Activated B cell treated with CpG ODN at 0.5 μM for 24 hours (primary cell): ENCODE measurements at regions not wholly inside any gene's neighbourhood (a gene's known extent, or its start where the extent isn't known, plus 50 kb on each side); places are given as distances from the start of the nearest gene placed in this dataset.

ENCODE experiments used
- ATAC-seq: fragments of 200-7000 bp; cut with Tn5 transposase; one replicate; pipeline ENCODE4 v1.10.0; 2021; ENCODE audit warnings: low read depth, mild to moderate bottlenecking, moderate library complexity
- CTCF ChIA-PET: fragments of 350-600 bp; sonication (Branson Sonifier 250); formaldehyde crosslinking; loops from one replicate; lab custom pipeline; 2021; ENCODE audit warnings: antibody characterized with exemption; lab: Charles Lee
- POLR2A ChIA-PET: fragments of 350-600 bp; sonication (Branson Sonifier 250); formaldehyde crosslinking; loops from one replicate; lab custom pipeline; 2021; ENCODE audit warnings: antibody characterized with exemption; lab: Charles Lee
- DNase-seq: peaks from one replicate; pipeline ENCODE4 v3.0.0; 2022
- H3K27ac Mint-ChIP-seq: one replicate; pipeline ENCODE4 v1.8.0; 2020; ENCODE audit warnings: mixed read lengths
- H3K27me3 Mint-ChIP-seq: one replicate; pipeline ENCODE4 v1.8.0; 2021; ENCODE audit warnings: mixed read lengths
- H3K36me3 Mint-ChIP-seq: one replicate; pipeline ENCODE4 v1.8.0; 2021; ENCODE audit warnings: low read depth, mixed read lengths
- H3K4me1 Mint-ChIP-seq: one replicate; pipeline ENCODE4 v1.8.0; 2021; ENCODE audit warnings: mixed read lengths
- H3K4me3 Mint-ChIP-seq: one replicate; pipeline ENCODE4 v1.8.0; 2020; ENCODE audit warnings: mild to moderate bottlenecking, mixed read lengths
- H3K9me3 Mint-ChIP-seq: one replicate; pipeline ENCODE4 v1.8.0; 2020; ENCODE audit warnings: mixed read lengths
- CTCF ChIP-seq: fragments of 200-600 bp; IDR thresholded peaks from one replicate; pipeline ENCODE4 v1.8.0; 2022; ENCODE audit warnings: antibody characterized with exemption, mild to moderate bottlenecking
- intact Hi-C: fragments of 100-400 bp; cut with micrococcal nuclease; formaldehyde crosslinking; loops from one replicate; pipeline ENCODE4 v1.15.1; 2024

- ATAC-seq (no peak), DNase-seq (no peak)
- TF ChIP-seq CTCF = no peak
- H3K27me3 Mint-ChIP-seq = peaks cover 3% of the 10 kb centered on the region
- ChIA-PET CTCF (no interaction called here), POLR2A (no interaction called here)
- no peaks in the 10 kb centered on the region for H3K4me1 Mint-ChIP-seq
- no peak overlapping the region for H3K27ac Mint-ChIP-seq
- no peaks in the 10 kb centered on the region for H3K9me3 Mint-ChIP-seq
- H3K4me3 Mint-ChIP-seq = no peak overlapping the region
- H3K36me3 Mint-ChIP-seq = no peaks in the 10 kb centered on the region
- intact Hi-C loops = no loop called here
Observed at GRCh38 chr2:149648282-149649030, 60.9 kb upstream of the MMADHC start.

- ChIA-PET POLR2A (no interaction called here), CTCF (no interaction called here)
- ATAC-seq (no peak), DNase-seq (no peak)
- Mint-ChIP-seq H3K27me3 (peaks cover 3% of the 10 kb centered on the region), H3K4me1 (no peaks in the 10 kb centered on the region), H3K9me3 (no peaks in the 10 kb centered on the region), H3K27ac (no peak overlapping the region), H3K36me3 (no peaks in the 10 kb centered on the region), H3K4me3 (no peak overlapping the region)
- no peak for TF ChIP-seq CTCF
- intact Hi-C loops = no loop called here
Observed at GRCh38 chr2:149645391-149645790, 57.8 kb upstream of the MMADHC start.
